Ectodermal cell (in vitro differentiated cells): ENCODE measurements at regions not wholly inside any gene's neighbourhood (a gene's known extent, or its start where the extent isn't known, plus 50 kb on each side); places are given as distances from the start of the nearest gene placed in this dataset.

Source experiments
- H3K27ac ChIP-seq: 2 replicates; pipeline ENCODE4 v1.7.0; 2013; ENCODE audit warnings: mild to moderate bottlenecking, low read depth, low read length; ENCODE audit not compliant: insufficient read depth, poor library complexity, severe bottlenecking
- H3K27me3 ChIP-seq: 2 replicates; pipeline ENCODE4 v1.7.0; 2013; ENCODE audit warnings: mild to moderate bottlenecking, low read length; ENCODE audit not compliant: insufficient read depth, control insufficient read depth, poor library complexity, severe bottlenecking
- H3K36me3 ChIP-seq: one replicate; pipeline ENCODE4 v1.7.0; 2013; ENCODE audit warnings: low read length; ENCODE audit not compliant: control insufficient read depth, insufficient read depth
- H3K4me1 ChIP-seq: one replicate; pipeline ENCODE4 v1.7.0; 2013; ENCODE audit warnings: low read length; ENCODE audit not compliant: control insufficient read depth, insufficient read depth
- H3K4me3 ChIP-seq: 2 replicates; pipeline ENCODE4 v1.7.0; 2013; ENCODE audit warnings: low read depth, low read length, control low read depth; ENCODE audit not compliant: insufficient read depth
- H3K9me3 ChIP-seq: 2 replicates; pipeline ENCODE4 v1.7.0; 2013; ENCODE audit warnings: mild to moderate bottlenecking, low read length, moderate library complexity; ENCODE audit not compliant: control insufficient read depth
- WGBS, 2 experiments: methylation state at CpG; one replicate each; pipeline ENCODE4 v1.1.7; 2013; ENCODE audit warnings: missing lambda C conversion rate in 2 of 2; 5-methylcytosine and 5-hydroxymethylcytosine counted together

GRCh38 chr11:43217849-43218248 lies 93.9 kb upstream of the API5 start:
- Histone ChIP-seq H3K4me3 (no peak overlapping the region), H3K27ac (no peak overlapping the region), H3K9me3 (no peaks in the 10 kb centered on the region), H3K36me3 (no peaks in the 10 kb centered on the region), H3K27me3 (no peaks in the 10 kb centered on the region), H3K4me1 (no peaks in the 10 kb centered on the region)
- WGBS, 2 experiments = 92 to 96% methylated on average over 7 of the region's 7 CpGs

GRCh38 chr11:43222215-43222614 lies 89.6 kb upstream of the API5 start:
- no peaks in the 10 kb centered on the region for H3K36me3 ChIP-seq
- H3K4me3 ChIP-seq = no peak overlapping the region
- no peaks in the 10 kb centered on the region for H3K27me3 ChIP-seq
- no peaks in the 10 kb centered on the region for H3K4me1 ChIP-seq
- H3K9me3 ChIP-seq = no peaks in the 10 kb centered on the region
- H3K27ac ChIP-seq = no peak overlapping the region

- H3K9me3 ChIP-seq = no peaks in the 10 kb centered on the region
Measured at GRCh38 chr11:43223026-43223425, 88.8 kb upstream of the API5 start.

GRCh38 chr11:43234881-43235280 lies 76.9 kb upstream of the API5 start:
- H3K9me3 ChIP-seq = no peaks in the 10 kb centered on the region
- H3K4me3 ChIP-seq = no peak overlapping the region
- WGBS, 2 experiments = 94 to 96% methylated on average over 2 to 3 of the region's 3 CpGs
- no peaks in the 10 kb centered on the region for H3K36me3 ChIP-seq
- no peaks in the 10 kb centered on the region for H3K4me1 ChIP-seq
- no peaks in the 10 kb centered on the region for H3K27me3 ChIP-seq
- H3K27ac ChIP-seq = no peak overlapping the region

More at GRCh38 chr11:43223026-43223425, 88.8 kb upstream of the API5 start:
- 79 to 87% methylated on average over 3 of the region's 3 CpGs for WGBS, 2 experiments
- Histone ChIP-seq H3K36me3 (no peaks in the 10 kb centered on the region), H3K4me1 (no peaks in the 10 kb centered on the region), H3K4me3 (no peak overlapping the region), H3K27me3 (no peaks in the 10 kb centered on the region), H3K27ac (no peak overlapping the region)

- no peaks in the 10 kb centered on the region for H3K36me3 ChIP-seq
- H3K4me3 ChIP-seq = no peak overlapping the region
- H3K27me3 ChIP-seq = no peaks in the 10 kb centered on the region
- H3K4me1 ChIP-seq = no peaks in the 10 kb centered on the region
- no peaks in the 10 kb centered on the region for H3K9me3 ChIP-seq
- 100% methylated on average over 2 to 3 of the region's 3 CpGs for WGBS, 2 experiments
- no peak overlapping the region for H3K27ac ChIP-seq
Measured at GRCh38 chr11:43238341-43238740, 73.5 kb upstream of the API5 start.

GRCh38 chr11:43239791-43240190 lies 72.0 kb upstream of the API5 start:
- Histone ChIP-seq H3K9me3 (no peaks in the 10 kb centered on the region), H3K36me3 (no peaks in the 10 kb centered on the region), H3K4me3 (no peak overlapping the region), H3K4me1 (no peaks in the 10 kb centered on the region), H3K27me3 (no peaks in the 10 kb centered on the region), H3K27ac (no peak overlapping the region)
- WGBS, 2 experiments = 85 to 95% methylated on average over 3 of the region's 3 CpGs

- H3K4me3 ChIP-seq = no peak overlapping the region
- no peak overlapping the region for H3K27ac ChIP-seq
- H3K27me3 ChIP-seq = no peaks in the 10 kb centered on the region
- H3K9me3 ChIP-seq = no peaks in the 10 kb centered on the region
- 89 to 95% methylated on average over 1 of the region's 1 CpG for WGBS, 2 experiments
- no peaks in the 10 kb centered on the region for H3K4me1 ChIP-seq
- no peaks in the 10 kb centered on the region for H3K36me3 ChIP-seq
Measured at GRCh38 chr11:43242401-43242800, 69.4 kb upstream of the API5 start.

- Histone ChIP-seq H3K4me1 (no peaks in the 10 kb centered on the region), H3K27ac (no peak overlapping the region), H3K27me3 (no peaks in the 10 kb centered on the region), H3K9me3 (no peaks in the 10 kb centered on the region), H3K36me3 (no peaks in the 10 kb centered on the region), H3K4me3 (no peak overlapping the region)
- WGBS, 2 experiments = 64 to 67% methylated on average over 3 of the region's 3 CpGs
Measured at GRCh38 chr11:43243927-43244326, 67.9 kb upstream of the API5 start.

- 79 to 85% methylated on average over 4 of the region's 4 CpGs for WGBS, 2 experiments
- no peaks in the 10 kb centered on the region for H3K27me3 ChIP-seq
- H3K4me3 ChIP-seq = no peak overlapping the region
- H3K27ac ChIP-seq = no peak overlapping the region
- H3K9me3 ChIP-seq = no peaks in the 10 kb centered on the region
- H3K36me3 ChIP-seq = no peaks in the 10 kb centered on the region
- H3K4me1 ChIP-seq = no peaks in the 10 kb centered on the region
Measured at GRCh38 chr11:43245466-43245865, 66.3 kb upstream of the API5 start.

- Histone ChIP-seq H3K4me1 (no peaks in the 10 kb centered on the region), H3K27ac (no peak overlapping the region), H3K4me3 (no peak overlapping the region)
Measured at GRCh38 chr11:43250309-43250708, 61.5 kb upstream of the API5 start.

GRCh38 chr11:43261775-43262174 lies 50.0 kb upstream of the API5 start:
- Histone ChIP-seq H3K36me3 (no peaks in the 10 kb centered on the region), H3K4me1 (no peaks in the 10 kb centered on the region), H3K27ac (no peak overlapping the region), H3K9me3 (no peaks in the 10 kb centered on the region), H3K4me3 (no peak overlapping the region), H3K27me3 (no peaks in the 10 kb centered on the region)
- 90 to 91% methylated on average over 2 of the region's 2 CpGs for WGBS, 2 experiments

More at GRCh38 chr11:43250309-43250708, 61.5 kb upstream of the API5 start:
- H3K36me3 ChIP-seq = no peaks in the 10 kb centered on the region
- H3K27me3 ChIP-seq = no peaks in the 10 kb centered on the region
- no peaks in the 10 kb centered on the region for H3K9me3 ChIP-seq
